22Rv1 (cell line): ENCODE measurements at regions not wholly inside any gene's neighbourhood (a gene's known extent, or its start where the extent isn't known, plus 50 kb on each side); places are given as distances from the start of the nearest gene placed in this dataset.

Experiments used
- H3K27ac ChIP-seq: fragments of 450-650 bp; 2 replicates; pipeline ENCODE4 v1.5.1; 2017
- CTCF ChIP-seq: fragments of 450-650 bp; IDR thresholded peaks from 2 replicates; pipeline ENCODE4 v1.5.1; 2017; ENCODE audit warnings: mild to moderate bottlenecking
- ZFX ChIP-seq: fragments of 450-650 bp; IDR thresholded peaks from 2 replicates; pipeline ENCODE4 v1.6.1; 2017; ENCODE audit warnings: antibody characterized with exemption, borderline replicate concordance

GRCh38 chr12:11568155-11568761 lies 81.2 kb upstream of the ETV6 start:
- no peak overlapping the region for H3K27ac ChIP-seq
- no peak for TF ChIP-seq ZFX
- no peak for TF ChIP-seq CTCF

DNA sequence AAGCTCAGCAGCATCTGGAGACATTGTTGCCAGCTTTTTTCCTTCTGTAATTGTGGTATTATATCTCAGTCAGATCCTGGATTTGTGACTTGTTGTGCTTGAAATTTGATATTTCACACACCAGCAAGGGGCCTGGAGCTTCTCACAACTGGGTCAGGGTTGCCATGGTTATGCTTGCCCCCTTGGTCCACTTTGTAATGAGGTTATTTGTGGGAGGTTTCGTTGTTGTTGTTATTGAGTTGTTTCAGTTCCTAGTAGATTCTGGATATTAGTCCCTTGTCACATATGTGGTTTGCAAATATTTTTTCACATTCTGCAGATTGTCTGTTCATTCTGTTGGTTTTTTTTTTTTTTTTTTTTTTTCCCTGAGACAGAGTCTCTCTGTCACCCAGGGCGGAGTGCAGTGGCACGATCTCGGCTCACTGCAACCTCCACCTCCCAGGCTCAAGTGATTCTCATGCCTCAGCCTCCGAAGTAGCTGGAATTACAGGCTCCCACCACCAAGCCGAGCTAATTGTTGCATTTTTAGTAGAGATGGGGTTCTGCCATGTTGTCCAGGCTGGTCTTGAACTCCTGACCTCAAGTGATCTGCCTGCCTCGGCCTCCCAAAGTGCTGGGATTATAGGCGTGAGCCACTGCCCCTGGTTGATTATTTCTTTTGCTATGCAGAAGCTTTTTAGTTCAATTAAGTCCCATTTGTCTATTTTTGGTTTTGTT lies 80.6 kb upstream of the ETV6 start:
- no peak overlapping the region for H3K27ac ChIP-seq
- TF ChIP-seq CTCF, result no peak

- TF ChIP-seq CTCF (no peak), ZFX (no peak)
- H3K27ac ChIP-seq, result no peak overlapping the region
Measured at GRCh38 chr12:11569716-11570115, 79.8 kb upstream of the ETV6 start.

- no peak overlapping the region for H3K27ac ChIP-seq
- no peak for TF ChIP-seq CTCF
- TF ChIP-seq ZFX, result no peak
Measured at GRCh38 chr12:11573880-11574279, 75.6 kb upstream of the ETV6 start.

- no peak overlapping the region for H3K27ac ChIP-seq
- TF ChIP-seq ZFX, result no peak
- TF ChIP-seq CTCF, result no peak
Measured at GRCh38 chr12:11576104-11576503, 73.4 kb upstream of the ETV6 start.

DNA sequence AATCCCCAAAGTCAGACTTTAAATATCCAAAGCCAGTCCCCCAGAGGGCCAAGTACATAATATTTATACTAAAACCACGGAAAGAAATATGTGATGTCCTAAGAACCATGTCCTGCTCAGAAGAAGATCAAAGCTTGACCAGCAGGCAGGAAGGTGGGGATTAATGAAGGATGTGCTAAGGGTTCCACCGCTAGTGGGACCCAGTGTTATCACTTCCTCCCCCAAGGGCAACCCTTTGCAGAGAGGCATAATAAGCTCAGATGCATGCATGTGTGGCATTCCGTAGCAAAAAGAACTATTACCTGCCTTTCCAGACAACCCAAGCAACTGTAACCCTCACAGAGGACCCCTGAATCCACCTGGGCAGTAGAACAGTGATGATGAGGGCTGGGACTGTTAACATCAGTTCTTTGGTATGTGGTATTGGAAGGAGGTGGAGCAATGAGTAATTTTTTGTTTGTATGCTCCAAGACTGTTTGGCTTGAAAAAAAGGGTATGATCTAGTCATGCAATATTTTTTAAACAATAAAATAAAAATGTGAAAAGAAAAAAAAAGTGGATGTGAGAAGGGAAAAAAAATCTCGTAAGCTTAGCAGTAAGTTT lies 71.7 kb upstream of the ETV6 start:
- TF ChIP-seq CTCF (no peak), ZFX (no peak)
- H3K27ac ChIP-seq, result no peak overlapping the region

- TF ChIP-seq CTCF (no peak), ZFX (no peak)
- no peak overlapping the region for H3K27ac ChIP-seq
Measured at GRCh38 chr12:11578461-11578993, 70.9 kb upstream of the ETV6 start.
